Occipital lobe (tissue), 1 donor: ENCODE measurements at regions not wholly inside any gene's neighbourhood (a gene's known extent, or its start where the extent isn't known, plus 50 kb on each side); places are given as distances from the start of the nearest gene placed in this dataset.

Experiments
- DNase-seq: peaks from one replicate; lab custom pipeline; 2025; lab: John Stamatoyannopoulos, UW

- DNase-seq: no peak
Measured at GRCh38 chr6:137434640-137435039, 59.6 kb downstream of the OLIG3 start.

- DNase-seq: no peak
Measured at GRCh38 chr6:137432054-137432611, 62.1 kb downstream of the OLIG3 start.

GRCh38 chr6:137430954-137431353 is 63.2 kb downstream of the OLIG3 start:
- no peak for DNase-seq

- DNase-seq: no peak
Measured at GRCh38 chr6:137427656-137428290, 66.4 kb downstream of the OLIG3 start.

- DNase-seq: no peak
Measured at GRCh38 chr6:137426007-137426689, 68.0 kb downstream of the OLIG3 start.

- DNase-seq: no peak
Measured at GRCh38 chr6:137424251-137424650, 69.9 kb downstream of the OLIG3 start.

- DNase-seq: no peak
Measured at GRCh38 chr6:137423451-137424168, 70.6 kb downstream of the OLIG3 start.

GRCh38 chr6:137417396-137417795 is 76.8 kb downstream of the OLIG3 start:
- no peak for DNase-seq

- DNase-seq: no peak
Measured at GRCh38 chr6:137416376-137417109, 77.7 kb downstream of the OLIG3 start.

- DNase-seq: no peak
Measured at GRCh38 chr6:137415834-137416190, 78.4 kb downstream of the OLIG3 start.

- no peak for DNase-seq
Measured at GRCh38 chr6:137415127-137415833, 78.9 kb downstream of the OLIG3 start.

- DNase-seq: no peak
Measured at GRCh38 chr6:137414599-137414998, 79.6 kb downstream of the OLIG3 start.

GRCh38 chr6:137413482-137413881 is 80.7 kb downstream of the OLIG3 start:
- no peak for DNase-seq

- no peak for DNase-seq
Measured at GRCh38 chr6:137412562-137412961, 81.6 kb downstream of the OLIG3 start.

- no peak for DNase-seq
Measured at GRCh38 chr6:137409266-137409777, 84.9 kb downstream of the OLIG3 start.

- no peak for DNase-seq
Measured at GRCh38 chr6:137407816-137408215, 86.4 kb downstream of the OLIG3 start.

GRCh38 chr6:137405806-137406205 is 88.4 kb downstream of the OLIG3 start:
- DNase-seq: no peak

GRCh38 chr6:137403855-137404254 is 90.3 kb downstream of the OLIG3 start:
- no peak for DNase-seq

- no peak for DNase-seq
Measured at GRCh38 chr6:137403443-137403842, 90.8 kb downstream of the OLIG3 start.

GRCh38 chr6:137402143-137402680 is 92.0 kb downstream of the OLIG3 start:
- DNase-seq: no peak

- no peak for DNase-seq
Measured at GRCh38 chr6:137401088-137401487, 93.1 kb downstream of the OLIG3 start.
